ENCODE measurements at regions not wholly inside any gene's neighbourhood (a gene's known extent, or its start where the extent isn't known, plus 50 kb on each side); places are given as distances from the start of the nearest gene placed in this dataset.

GRCh38 chr18:39935598-39935997, 2019.4 kb upstream of the PIK3C3 start:
- DNase-seq, result no peak

- DNase-seq, result no peak
Observed at GRCh38 chr18:39918847-39919246, 2036.2 kb upstream of the PIK3C3 start.

- DNase-seq, result no peak
Observed at GRCh38 chr18:39913672-39914366, 2041.2 kb upstream of the PIK3C3 start.

- no peak for DNase-seq
Observed at GRCh38 chr18:39911716-39912115, 2043.3 kb upstream of the PIK3C3 start.

- no peak for DNase-seq
Observed at GRCh38 chr18:39909706-39910105, 2045.3 kb upstream of the PIK3C3 start.

- DNase-seq, result peak; percentile 1
Observed at GRCh38 chr18:39886136-39886535, 2068.9 kb upstream of the PIK3C3 start.

- no peak for DNase-seq
Observed at GRCh38 chr18:39872651-39873050, 2082.4 kb upstream of the PIK3C3 start.

GRCh38 chr18:39871961-39872360, 2083.1 kb upstream of the PIK3C3 start:
- peak; percentile 3 for DNase-seq

- no peak for DNase-seq
Observed at GRCh38 chr18:39870591-39870990, 2084.4 kb upstream of the PIK3C3 start.

- DNase-seq, result no peak
Observed at GRCh38 chr18:39863916-39864315, 2091.1 kb upstream of the PIK3C3 start.

GRCh38 chr18:39862341-39862740, 2092.7 kb upstream of the PIK3C3 start:
- DNase-seq, result no peak

- no peak for DNase-seq
Observed at GRCh38 chr18:39854291-39854690, 2100.7 kb upstream of the PIK3C3 start.

GRCh38 chr18:39846265-39846664, 2108.8 kb upstream of the PIK3C3 start:
- peak; percentile 12 for DNase-seq

- DNase-seq, result no peak
Observed at GRCh38 chr18:39845631-39846030, 2109.4 kb upstream of the PIK3C3 start.

- DNase-seq, result no peak
Observed at GRCh38 chr18:39845106-39845505, 2109.9 kb upstream of the PIK3C3 start.

- no peak for DNase-seq
Observed at GRCh38 chr18:39843546-39843945, 2111.5 kb upstream of the PIK3C3 start.

- no peak for DNase-seq
Observed at GRCh38 chr18:39842366-39842914, 2112.6 kb upstream of the PIK3C3 start.

- peak; percentile 71 for DNase-seq
Observed at GRCh38 chr18:39841482-39842365, 2113.3 kb upstream of the PIK3C3 start.

- no peak for DNase-seq
Observed at GRCh38 chr18:39840856-39841481, 2114.1 kb upstream of the PIK3C3 start.

- DNase-seq, result peak; percentile 51
Observed at GRCh38 chr18:39840406-39840805, 2114.6 kb upstream of the PIK3C3 start.

GRCh38 chr18:39839782-39840181, 2115.3 kb upstream of the PIK3C3 start:
- DNase-seq, result peak; percentile 42

- DNase-seq, result no peak
Observed at GRCh38 chr18:39838831-39839230, 2116.2 kb upstream of the PIK3C3 start.

GRCh38 chr18:39835303-39836030, 2119.6 kb upstream of the PIK3C3 start:
- no peak for DNase-seq
